ENCODE measurements at regions not wholly inside any gene's neighbourhood (a gene's known extent, or its start where the extent isn't known, plus 50 kb on each side); places are given as distances from the start of the nearest gene placed in this dataset.
"Not testable (repeated sequence)": the region's sequence is repeated elsewhere in the genome, so short reads cannot be mapped to it uniquely, and the experiment has no call there.

- Mint-ChIP-seq H3K27ac (ENCODE audit: low read depth, unreplicated experiment) (peak overlapping the region; percentile 24), H3K27me3 (ENCODE audit: insufficient read depth, unreplicated experiment) (no peaks in the 10 kb centered on the region), H3K4me3 (ENCODE audit: unreplicated experiment) (peak overlapping the region; percentile 29), H3K9me3 (ENCODE audit: unreplicated experiment) (peaks cover 13% of the 10 kb centered on the region), H3K36me3 (ENCODE audit: insufficient read depth, unreplicated experiment) (peaks cover 35% of the 10 kb centered on the region), H3K4me1 (ENCODE audit: insufficient read depth, unreplicated experiment) (peaks cover 31% of the 10 kb centered on the region)
- intact Hi-C loops (cut with micrococcal nuclease): no loop called here
- CTCF ChIA-PET: interaction anchor here (0.5 to 1.4 kb wide), 7 partner anchors 15 to 1520 kb away, joined by 3 to 5 read pairs (median 3); no protein-coding TSS in a partner anchor
- no peak for DNase-seq (ENCODE audit: unreplicated experiment)
- no TSS peak for BruUV-seq (replicated peaks)
- POLR2A ChIA-PET: interaction anchor here (0.7 to 2.6 kb wide), 4 partner anchors 17 to 106 kb away, joined by 3 to 12 read pairs (median 8); no protein-coding TSS in a partner anchor
- TF ChIP-seq CTCF (IDR thresholded peaks at IDR 0.05; ENCODE audit: unreplicated experiment): no peak
Observed at GRCh38 chr7:130852867-130853266, 118.9 kb upstream of the KLF14 start.

GRCh38 chr7:130853503-130854279 lies 119.7 kb upstream of the KLF14 start:
- POLR2A ChIA-PET: interaction anchor here (1.0 to 2.1 kb wide), 4 partner anchors 8 to 186 kb away, joined by 3 to 13 read pairs (median 6); no protein-coding TSS in a partner anchor
- peaks cover 43% of the 10 kb centered on the region for H3K36me3 Mint-ChIP-seq (ENCODE audit: insufficient read depth, unreplicated experiment)
- no peaks in the 10 kb centered on the region for H3K27me3 Mint-ChIP-seq (ENCODE audit: insufficient read depth, unreplicated experiment)
- H3K9me3 Mint-ChIP-seq (ENCODE audit: unreplicated experiment): peaks cover 21% of the 10 kb centered on the region
- TF ChIP-seq CTCF (IDR thresholded peaks at IDR 0.05; ENCODE audit: unreplicated experiment): no peak
- H3K27ac Mint-ChIP-seq (ENCODE audit: low read depth, unreplicated experiment): peak overlapping the region; percentile 24
- CTCF ChIA-PET: interaction anchor here (0.6 kb wide), 1 partner anchor 42 kb away, joined by 3 read pairs; no protein-coding TSS in a partner anchor
- BruUV-seq (replicated peaks): no TSS peak
- intact Hi-C loops (cut with micrococcal nuclease): no loop called here
- peaks cover 31% of the 10 kb centered on the region for H3K4me1 Mint-ChIP-seq (ENCODE audit: insufficient read depth, unreplicated experiment)
- peak; percentile 84 for DNase-seq (ENCODE audit: unreplicated experiment)
- H3K4me3 Mint-ChIP-seq (ENCODE audit: unreplicated experiment): peak overlapping the region; percentile 29

GRCh38 chr7:130854481-130854880 lies 120.5 kb upstream of the KLF14 start:
- BruUV-seq (replicated peaks): no TSS peak
- H3K4me1 Mint-ChIP-seq (ENCODE audit: insufficient read depth, unreplicated experiment): peaks cover 31% of the 10 kb centered on the region
- H3K27ac Mint-ChIP-seq (ENCODE audit: low read depth, unreplicated experiment): peak overlapping the region; percentile 35
- TF ChIP-seq CTCF (IDR thresholded peaks at IDR 0.05; ENCODE audit: unreplicated experiment): no peak
- H3K36me3 Mint-ChIP-seq (ENCODE audit: insufficient read depth, unreplicated experiment): peaks cover 51% of the 10 kb centered on the region
- POLR2A ChIA-PET: interaction anchor here (1.0 to 2.1 kb wide), 5 partner anchors 9 to 185 kb away, joined by 3 to 13 read pairs (median 5); no protein-coding TSS in a partner anchor
- H3K27me3 Mint-ChIP-seq (ENCODE audit: insufficient read depth, unreplicated experiment): no peaks in the 10 kb centered on the region
- DNase-seq (ENCODE audit: unreplicated experiment): no peak
- H3K9me3 Mint-ChIP-seq (ENCODE audit: unreplicated experiment): peaks cover 29% of the 10 kb centered on the region
- intact Hi-C loops (cut with micrococcal nuclease): no loop called here
- CTCF ChIA-PET: interaction anchor here (0.6 to 2.0 kb wide), 4 partner anchors 20 to 325 kb away, joined by 3 to 9 read pairs (median 3); no protein-coding TSS in a partner anchor
- no peak overlapping the region for H3K4me3 Mint-ChIP-seq (ENCODE audit: unreplicated experiment)

- Mint-ChIP-seq H3K9me3 (ENCODE audit: unreplicated experiment) (peaks cover 29% of the 10 kb centered on the region), H3K36me3 (ENCODE audit: insufficient read depth, unreplicated experiment) (peaks cover 75% of the 10 kb centered on the region), H3K27me3 (ENCODE audit: insufficient read depth, unreplicated experiment) (no peaks in the 10 kb centered on the region), H3K4me3 (ENCODE audit: unreplicated experiment) (no peak overlapping the region), H3K4me1 (ENCODE audit: insufficient read depth, unreplicated experiment) (peaks cover 19% of the 10 kb centered on the region), H3K27ac (ENCODE audit: low read depth, unreplicated experiment) (peak overlapping the region; percentile 51)
- TF ChIP-seq CTCF (IDR thresholded peaks at IDR 0.05; ENCODE audit: unreplicated experiment): no peak
- ChIA-PET CTCF (interaction anchor here (0.7 kb wide), 1 partner anchor 24 kb away, joined by 4 read pairs; no protein-coding TSS in a partner anchor), POLR2A (interaction anchor here (0.7 to 1.1 kb wide), 3 partner anchors 8 to 498 kb away, joined by 4 to 5 read pairs (median 4); no protein-coding TSS in a partner anchor)
- no peak for DNase-seq (ENCODE audit: unreplicated experiment)
- BruUV-seq (replicated peaks): no TSS peak
- intact Hi-C loops (cut with micrococcal nuclease): no loop called here
Observed at GRCh38 chr7:130856866-130857265, 122.9 kb upstream of the KLF14 start.

GRCh38 chr7:130860832-130861231 lies 126.8 kb upstream of the KLF14 start:
- DNase-seq (ENCODE audit: unreplicated experiment); intact Hi-C loops (cut with micrococcal nuclease); H3K27ac Mint-ChIP-seq (ENCODE audit: low read depth, unreplicated experiment); BruUV-seq (replicated peaks); H3K4me1 Mint-ChIP-seq (ENCODE audit: insufficient read depth, unreplicated experiment); H3K27me3 Mint-ChIP-seq (ENCODE audit: insufficient read depth, unreplicated experiment); H3K4me3 Mint-ChIP-seq (ENCODE audit: unreplicated experiment): not testable (repeated sequence)
- ChIA-PET CTCF (interaction anchor here (1.1 kb wide), 1 partner anchor 14 kb away, joined by 5 read pairs; no protein-coding TSS in a partner anchor), POLR2A (interaction anchor here (0.9 to 1.3 kb wide), 2 partner anchors 9 to 179 kb away, joined by 3 read pairs; no protein-coding TSS in a partner anchor)
- Mint-ChIP-seq H3K36me3 (ENCODE audit: insufficient read depth, unreplicated experiment) (peaks cover 100% of the 10 kb centered on the region), H3K9me3 (ENCODE audit: unreplicated experiment) (peaks cover 29% of the 10 kb centered on the region)
